ENCODE measurements at regions not wholly inside any gene's neighbourhood (a gene's known extent, or its start where the extent isn't known, plus 50 kb on each side); places are given as distances from the start of the nearest gene placed in this dataset.

- Histone ChIP-seq H3K4me2 (no peak overlapping the region), H3K4me1 (replicated peaks; ENCODE audit: insufficient read depth) (no peaks in the 10 kb centered on the region), H3K27me3 (ENCODE audit: insufficient read depth, low read depth) (no peaks in the 10 kb centered on the region), H3K9me3 (ENCODE audit: insufficient read depth, low read depth) (no peaks in the 10 kb centered on the region; the same call in 1 of the 2 replicates), H3K79me2 (ENCODE audit: low read depth) (no peaks in the 10 kb centered on the region), H3K9me2 (ENCODE audit: insufficient read depth) (no peaks in the 10 kb centered on the region), H3K4me3 (no peak overlapping the region), H3F3A (ENCODE audit: insufficient read depth, low read depth) (no peaks in the 10 kb centered on the region), H4K20me1 (ENCODE audit: insufficient read depth) (no peaks in the 10 kb centered on the region), H2AFZ (no peak overlapping the region), H3K27ac (no peak overlapping the region), H3K36me3 (ENCODE audit: low read depth) (no peaks in the 10 kb centered on the region)
- ChIA-PET POLR2A (ENCODE audit: unreplicated experiment) (no interaction called here), CTCF (no interaction called here)
- intact Hi-C loops (cut with micrococcal nuclease; ENCODE audit: unreplicated experiment), result no loop called here
- TF ChIP-seq EZH2 (IDR thresholded peaks at IDR 0.05; ENCODE audit: low read depth), result no peak
- TF ChIP-seq CTCF (conservative IDR thresholded peaks at IDR 0.05), result no peak
- BruUV-seq (replicated peaks), result no TSS peak
- DNase-seq, result no peak
Measured at GRCh38 chrX:131709553-131709952, 165.7 kb downstream of the OR13H1 start.

GRCh38 chrX:131711478-131711867, 167.6 kb downstream of the OR13H1 start:
- H3K9me2 ChIP-seq (ENCODE audit: insufficient read depth), result no peaks in the 10 kb centered on the region
- no peaks in the 10 kb centered on the region for H4K20me1 ChIP-seq (ENCODE audit: insufficient read depth)
- ChIA-PET POLR2A (ENCODE audit: unreplicated experiment) (no interaction called here), CTCF (no interaction called here)
- H3F3A ChIP-seq (ENCODE audit: insufficient read depth, low read depth), result no peaks in the 10 kb centered on the region
- TF ChIP-seq CTCF (conservative IDR thresholded peaks at IDR 0.05), result no peak
- no peak for TF ChIP-seq EZH2 (IDR thresholded peaks at IDR 0.05; ENCODE audit: low read depth)
- no peaks in the 10 kb centered on the region for H3K36me3 ChIP-seq (ENCODE audit: low read depth)
- no peak overlapping the region for H3K4me3 ChIP-seq
- H2AFZ ChIP-seq, result no peak overlapping the region
- intact Hi-C loops (cut with micrococcal nuclease; ENCODE audit: unreplicated experiment), result loop anchor here (1.0 to 2.0 kb wide), 2 partner anchors 35 to 911 kb away; no protein-coding TSS in a partner anchor
- H3K27ac ChIP-seq, result no peak overlapping the region
- H3K27me3 ChIP-seq (ENCODE audit: insufficient read depth, low read depth), result no peaks in the 10 kb centered on the region
- H3K9me3 ChIP-seq (ENCODE audit: insufficient read depth, low read depth), result no peaks in the 10 kb centered on the region; the same call in 1 of the 2 replicates
- DNase-seq, result no peak
- no TSS peak for BruUV-seq (replicated peaks)
- H3K79me2 ChIP-seq (ENCODE audit: low read depth), result no peaks in the 10 kb centered on the region
- H3K4me2 ChIP-seq, result no peak overlapping the region
- no peaks in the 10 kb centered on the region for H3K4me1 ChIP-seq (replicated peaks; ENCODE audit: insufficient read depth)

GRCh38 chrX:131723646-131724045, 179.8 kb downstream of the OR13H1 start:
- Histone ChIP-seq H3K27ac (no peak overlapping the region), H3K4me2 (no peak overlapping the region), H3K9me2 (ENCODE audit: insufficient read depth) (no peaks in the 10 kb centered on the region), H3K4me1 (replicated peaks; ENCODE audit: insufficient read depth) (no peaks in the 10 kb centered on the region), H3K27me3 (ENCODE audit: insufficient read depth, low read depth) (no peaks in the 10 kb centered on the region), H3K36me3 (ENCODE audit: low read depth) (no peaks in the 10 kb centered on the region; the same call in 1 of the 2 replicates), H3K9me3 (ENCODE audit: insufficient read depth, low read depth) (peaks cover 16% of the 10 kb centered on the region), H3F3A (ENCODE audit: insufficient read depth, low read depth) (no peaks in the 10 kb centered on the region), H4K20me1 (ENCODE audit: insufficient read depth) (no peaks in the 10 kb centered on the region), H2AFZ (no peak overlapping the region), H3K4me3 (no peak overlapping the region), H3K79me2 (ENCODE audit: low read depth) (no peaks in the 10 kb centered on the region)
- intact Hi-C loops (cut with micrococcal nuclease; ENCODE audit: unreplicated experiment), result no loop called here
- no peak for DNase-seq
- ChIA-PET POLR2A (ENCODE audit: unreplicated experiment) (no interaction called here), CTCF (no interaction called here)
- TF ChIP-seq CTCF (conservative IDR thresholded peaks at IDR 0.05), result no peak
- TF ChIP-seq EZH2 (IDR thresholded peaks at IDR 0.05; ENCODE audit: low read depth), result no peak
- BruUV-seq (replicated peaks), result no TSS peak

Measured in PC-9 (cell line).